ENCODE measurements at regions not wholly inside any gene's neighbourhood (a gene's known extent, or its start where the extent isn't known, plus 50 kb on each side); places are given as distances from the start of the nearest gene placed in this dataset.

- no peak for TF ChIP-seq USF2 (IDR thresholded peaks at IDR 0.05; ENCODE audit: low read depth, low read length)
- peak; percentile 46 for TF ChIP-seq CTCF (conservative IDR thresholded peaks at IDR 0.05; ENCODE audit: low read depth, low read length)
- TF ChIP-seq RAD21 (IDR thresholded peaks at IDR 0.05; ENCODE audit: low read length) = 0 out of 2 replicates have a peak, but pooled peaks have one; percentile 15
- TF ChIP-seq BHLHE40 (IDR thresholded peaks at IDR 0.05; ENCODE audit: low read depth, low read length) = peak; percentile 17; the same call in 1 of the 2 replicates
- peak; percentile 1; the same call in 1 of the 2 replicates for TF ChIP-seq SMC3 (IDR thresholded peaks at IDR 0.05; ENCODE audit: low read depth, low read length)
- TF ChIP-seq CEBPB (IDR thresholded peaks at IDR 0.05; ENCODE audit: low read depth, low read length) = no peak
- TF ChIP-seq FOS (IDR thresholded peaks at IDR 0.05; ENCODE audit: low read depth, low read length) = no peak
- ChIA-PET CTCF (interaction anchor here (0.5 to 2.2 kb wide), 6 partner anchors 13 to 1254 kb away, joined by 3 to 9 read pairs (median 4); no protein-coding TSS in a partner anchor), POLR2A (ENCODE audit: unreplicated experiment) (interaction anchor here (1.0 to 1.1 kb wide), 3 partner anchors 13 to 266 kb away, joined by 3 to 6 read pairs (median 4); no protein-coding TSS in a partner anchor)
- peak overlapping the region; percentile 58 for H2BK20ac ChIP-seq (ENCODE audit: low read depth, low read length)
- no TSS peak for BruUV-seq (replicated peaks)
- H3K9me3 ChIP-seq (ENCODE audit: control insufficient read depth, insufficient read depth, low read length) = no peaks in the 10 kb centered on the region
- H2BK15ac ChIP-seq (ENCODE audit: low read depth, low read length) = peak overlapping the region; percentile 13; the same call in 2 of the 3 replicates
- H3K4me1 ChIP-seq (ENCODE audit: control insufficient read depth, insufficient read depth, low read length) = peaks cover 20% of the 10 kb centered on the region
- H3K27me3 ChIP-seq (ENCODE audit: control insufficient read depth, insufficient read depth, low read length) = no peaks in the 10 kb centered on the region
- no peak overlapping the region for H3K4me3 ChIP-seq (ENCODE audit: insufficient read depth, low read depth, low read length)
- 0 out of 2 replicates have a peak overlapping the region, but pooled peaks have one; percentile 3 for H2AK5ac ChIP-seq (ENCODE audit: low read depth, low read length)
- H4K20me1 ChIP-seq (ENCODE audit: insufficient read depth, low read length) = no peaks in the 10 kb centered on the region
- no peaks in the 10 kb centered on the region for H3K36me3 ChIP-seq (ENCODE audit: control insufficient read depth, insufficient read depth, low read length)
- peak overlapping the region; percentile 75 for H2BK120ac ChIP-seq (ENCODE audit: low read depth, low read length)
- H3K9ac ChIP-seq (ENCODE audit: low read depth, low read length) = no peak overlapping the region
- peaks cover 16% of the 10 kb centered on the region for H3K9me1 ChIP-seq (ENCODE audit: insufficient read depth, low read length)
- peak overlapping the region; percentile 69 for H3K27ac ChIP-seq (ENCODE audit: insufficient read depth, low read length)
- peak; percentile 73 for DNase-seq
- no peaks in the 10 kb centered on the region; a peak in 1 of 4 replicates for H3K79me1 ChIP-seq (ENCODE audit: low read depth in 1 of 2, low read length in 2 of 2)
- intact Hi-C loops (cut with micrococcal nuclease) (loop anchor here (1.0 to 5.0 kb wide), 5 partner anchors 21 to 285 kb away; partner anchors contain the start of gene TCF21), dilution Hi-C loops (cut with HindIII; ENCODE audit: low sequenced_read_pairs, unreplicated experiment) (no loop called here), in situ Hi-C loops (cut with MboI; ENCODE audit: low sequenced_read_pairs) (no loop called here)
- peak overlapping the region; percentile 65 for H3K4ac ChIP-seq (ENCODE audit: low read depth, low read length)
- peak; percentile 87 for ATAC-seq (ENCODE audit: low read depth)
- H3K14ac ChIP-seq (replicated peaks; ENCODE audit: low read depth, low read length) = peak overlapping the region; percentile 26
- H4K8ac ChIP-seq (ENCODE audit: low read depth in 2 of 2, low read length in 2 of 2) = peak overlapping the region in 1 of 2 experiments; percentile 67; a peak in 3 of 4 replicates
- H2BK5ac ChIP-seq (ENCODE audit: low read depth, low read length, poor library complexity, severe bottlenecking) = peak overlapping the region; percentile 98
- H4K5ac ChIP-seq (ENCODE audit: low read depth, low read length) = peak overlapping the region; percentile 90
- H2AFZ ChIP-seq (replicated peaks; ENCODE audit: low read length, poor library complexity) = peak overlapping the region; percentile 50
- H3K4me2 ChIP-seq (ENCODE audit: low read depth, low read length) = no peak overlapping the region
- H2AK9ac ChIP-seq (replicated peaks; ENCODE audit: low read depth, low read length, poor library complexity) = peak overlapping the region; percentile 6
- H3K23ac ChIP-seq (ENCODE audit: low read depth, low read length) = no peak overlapping the region
- no CpG with 5 or more reads among the region's 1 CpG for WGBS, 2 experiments (ENCODE audit: extremely low coverage in 2 of 2, insufficient read length in 1 of 2)
- H3K18ac ChIP-seq (ENCODE audit: low read depth, low read length) = peak overlapping the region; percentile 95
- 0 out of 2 replicates have a peak overlapping the region, but pooled peaks have one; percentile 14 for H3K56ac ChIP-seq (ENCODE audit: extremely low read depth, insufficient read depth, low read length)
- H4K91ac ChIP-seq (ENCODE audit: insufficient read depth, low read depth, low read length) = peak overlapping the region; percentile 86
Measured at GRCh38 chr6:133631421-133631820, 257.5 kb upstream of the TCF21 start.

Data from IMR-90 (cell line).